ENCODE measurements at regions not wholly inside any gene's neighbourhood (a gene's known extent, or its start where the extent isn't known, plus 50 kb on each side); places are given as distances from the start of the nearest gene placed in this dataset.

DNA sequence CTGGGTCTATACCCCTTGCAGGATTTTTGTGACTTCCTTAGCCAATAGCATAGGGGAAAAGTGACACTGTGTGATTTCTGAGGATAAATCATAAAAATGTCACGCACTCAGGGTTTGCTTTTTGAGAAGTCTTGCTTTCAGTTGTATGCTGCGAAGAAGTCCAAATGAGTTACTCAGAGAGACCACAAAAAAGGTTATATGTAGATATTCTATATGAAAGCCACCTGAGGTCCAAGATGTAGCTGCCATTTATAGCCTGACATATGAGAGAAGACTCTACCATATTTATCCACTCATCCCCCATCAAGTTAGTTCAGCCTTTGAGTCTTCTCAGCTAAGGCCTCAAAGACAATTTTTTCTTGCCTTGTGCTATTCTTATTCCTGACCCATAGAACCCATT, 488.3 kb upstream of the MAP2 start:
- TF ChIP-seq, protein P1, sequence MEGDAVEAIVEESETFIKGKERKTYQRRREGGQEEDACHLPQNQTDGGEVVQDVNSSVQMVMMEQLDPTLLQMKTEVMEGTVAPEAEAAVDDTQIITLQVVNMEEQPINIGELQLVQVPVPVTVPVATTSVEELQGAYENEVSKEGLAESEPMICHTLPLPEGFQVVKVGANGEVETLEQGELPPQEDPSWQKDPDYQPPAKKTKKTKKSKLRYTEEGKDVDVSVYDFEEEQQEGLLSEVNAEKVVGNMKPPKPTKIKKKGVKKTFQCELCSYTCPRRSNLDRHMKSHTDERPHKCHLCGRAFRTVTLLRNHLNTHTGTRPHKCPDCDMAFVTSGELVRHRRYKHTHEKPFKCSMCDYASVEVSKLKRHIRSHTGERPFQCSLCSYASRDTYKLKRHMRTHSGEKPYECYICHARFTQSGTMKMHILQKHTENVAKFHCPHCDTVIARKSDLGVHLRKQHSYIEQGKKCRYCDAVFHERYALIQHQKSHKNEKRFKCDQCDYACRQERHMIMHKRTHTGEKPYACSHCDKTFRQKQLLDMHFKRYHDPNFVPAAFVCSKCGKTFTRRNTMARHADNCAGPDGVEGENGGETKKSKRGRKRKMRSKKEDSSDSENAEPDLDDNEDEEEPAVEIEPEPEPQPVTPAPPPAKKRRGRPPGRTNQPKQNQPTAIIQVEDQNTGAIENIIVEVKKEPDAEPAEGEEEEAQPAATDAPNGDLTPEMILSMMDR (IDR thresholded peaks at IDR 0.05; ENCODE audit: poor library complexity) = no peak
- TF ChIP-seq EZH2 (IDR thresholded peaks at IDR 0.05; ENCODE audit: borderline replicate concordance) = no peak
- no peak for TF ChIP-seq EZH2phosphoT487 (IDR thresholded peaks at IDR 0.05; ENCODE audit: low read depth, severe bottlenecking, unreplicated experiment)
